ENCODE measurements at regions not wholly inside any gene's neighbourhood (a gene's known extent, or its start where the extent isn't known, plus 50 kb on each side); places are given as distances from the start of the nearest gene placed in this dataset.

DNA sequence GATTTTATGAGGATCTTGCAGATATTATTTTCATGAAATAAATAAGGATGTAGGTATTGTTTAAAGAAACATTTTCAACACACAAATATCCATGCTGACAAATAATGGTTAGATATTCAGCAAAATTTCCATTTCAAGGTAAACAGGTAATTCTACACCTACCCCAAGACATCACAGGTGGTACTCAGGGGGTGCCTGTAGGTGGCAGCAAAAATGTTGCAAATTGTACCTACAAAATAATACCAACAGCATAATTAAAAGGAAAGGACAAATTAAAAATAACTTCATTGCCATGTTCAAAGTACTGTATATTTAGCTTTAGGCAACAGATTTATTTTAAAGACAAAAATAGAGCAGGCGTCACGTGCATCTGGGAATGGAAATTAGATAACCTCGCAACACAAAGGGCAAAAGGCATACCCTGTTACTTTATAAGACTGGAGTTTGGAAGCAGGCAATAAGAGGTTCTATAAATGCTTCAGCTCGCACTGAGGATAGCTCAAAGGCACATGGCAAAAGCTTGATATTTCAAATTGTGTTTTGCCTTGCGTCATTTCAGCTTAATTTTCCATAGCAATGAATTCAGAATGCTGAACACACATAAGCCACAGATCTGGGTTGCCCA is 630.5 kb downstream of the TDRD15 start:
- TF ChIP-seq, protein P1, sequence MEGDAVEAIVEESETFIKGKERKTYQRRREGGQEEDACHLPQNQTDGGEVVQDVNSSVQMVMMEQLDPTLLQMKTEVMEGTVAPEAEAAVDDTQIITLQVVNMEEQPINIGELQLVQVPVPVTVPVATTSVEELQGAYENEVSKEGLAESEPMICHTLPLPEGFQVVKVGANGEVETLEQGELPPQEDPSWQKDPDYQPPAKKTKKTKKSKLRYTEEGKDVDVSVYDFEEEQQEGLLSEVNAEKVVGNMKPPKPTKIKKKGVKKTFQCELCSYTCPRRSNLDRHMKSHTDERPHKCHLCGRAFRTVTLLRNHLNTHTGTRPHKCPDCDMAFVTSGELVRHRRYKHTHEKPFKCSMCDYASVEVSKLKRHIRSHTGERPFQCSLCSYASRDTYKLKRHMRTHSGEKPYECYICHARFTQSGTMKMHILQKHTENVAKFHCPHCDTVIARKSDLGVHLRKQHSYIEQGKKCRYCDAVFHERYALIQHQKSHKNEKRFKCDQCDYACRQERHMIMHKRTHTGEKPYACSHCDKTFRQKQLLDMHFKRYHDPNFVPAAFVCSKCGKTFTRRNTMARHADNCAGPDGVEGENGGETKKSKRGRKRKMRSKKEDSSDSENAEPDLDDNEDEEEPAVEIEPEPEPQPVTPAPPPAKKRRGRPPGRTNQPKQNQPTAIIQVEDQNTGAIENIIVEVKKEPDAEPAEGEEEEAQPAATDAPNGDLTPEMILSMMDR (IDR thresholded peaks at IDR 0.05; ENCODE audit: extremely low read depth, missing control alignments) = no peak
- no peak for DNase-seq (ENCODE audit: low spot score)

- no peak for DNase-seq (ENCODE audit: low spot score)
- TF ChIP-seq, protein P1 (IDR thresholded peaks at IDR 0.05; ENCODE audit: extremely low read depth, missing control alignments) = no peak
These were observed 634.1 kb downstream of the TDRD15 start for GRCh38 chr2:21757805-21758430.

DNA sequence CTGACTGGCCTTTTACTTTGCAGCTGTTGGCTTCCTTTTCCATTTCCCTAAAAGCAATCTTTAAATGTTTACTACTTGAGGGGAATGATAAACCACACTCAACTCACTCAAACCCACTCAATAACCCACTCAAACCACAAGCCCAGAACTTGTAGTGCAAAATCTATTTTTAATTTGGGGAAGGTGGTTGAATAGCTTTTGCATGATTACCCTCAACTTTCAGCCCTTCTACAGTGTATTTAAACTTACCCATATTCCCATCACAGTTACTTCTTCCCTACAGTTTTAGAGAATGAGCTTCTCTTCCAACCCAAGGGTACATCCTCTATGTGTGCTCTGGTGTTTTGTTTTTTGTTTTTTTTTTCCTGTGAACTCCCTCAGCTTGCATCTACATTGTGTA is 636.1 kb downstream of the TDRD15 start:
- TF ChIP-seq, protein P1 (IDR thresholded peaks at IDR 0.05; ENCODE audit: extremely low read depth, missing control alignments) = no peak
- DNase-seq (ENCODE audit: low spot score) = no peak

GRCh38 chr2:21761361-21761760 is 637.6 kb downstream of the TDRD15 start:
- DNase-seq (ENCODE audit: low spot score) = no peak
- TF ChIP-seq, protein P1 (IDR thresholded peaks at IDR 0.05; ENCODE audit: extremely low read depth, missing control alignments) = no peak

DNA sequence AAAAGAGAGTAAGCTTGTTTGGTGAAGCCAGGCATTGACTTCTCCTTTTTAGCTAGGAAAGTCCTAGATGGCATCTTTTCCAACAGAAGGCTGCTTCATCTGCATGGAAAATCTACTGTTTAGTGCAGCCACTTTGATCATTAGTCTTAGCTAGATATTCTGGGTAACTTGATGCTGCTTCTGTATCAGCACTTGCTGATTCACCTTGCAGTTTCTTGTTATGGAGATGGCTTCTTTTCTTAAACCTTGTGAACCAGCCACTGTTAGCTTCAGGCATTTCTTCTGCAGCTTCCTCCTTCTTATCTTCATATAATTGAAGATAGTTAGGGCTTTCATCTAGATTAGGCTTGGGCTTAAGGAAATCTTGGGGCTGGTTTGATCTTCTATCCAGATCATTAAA is 639.7 kb downstream of the TDRD15 start:
- DNase-seq (ENCODE audit: low spot score) = no peak
- TF ChIP-seq, protein P1 (IDR thresholded peaks at IDR 0.05; ENCODE audit: extremely low read depth, missing control alignments) = no peak

GRCh38 chr2:21770787-21771186 is 647.0 kb downstream of the TDRD15 start:
- TF ChIP-seq, protein P1 (IDR thresholded peaks at IDR 0.05; ENCODE audit: extremely low read depth, missing control alignments) = no peak
- no peak for DNase-seq (ENCODE audit: low spot score)

DNA sequence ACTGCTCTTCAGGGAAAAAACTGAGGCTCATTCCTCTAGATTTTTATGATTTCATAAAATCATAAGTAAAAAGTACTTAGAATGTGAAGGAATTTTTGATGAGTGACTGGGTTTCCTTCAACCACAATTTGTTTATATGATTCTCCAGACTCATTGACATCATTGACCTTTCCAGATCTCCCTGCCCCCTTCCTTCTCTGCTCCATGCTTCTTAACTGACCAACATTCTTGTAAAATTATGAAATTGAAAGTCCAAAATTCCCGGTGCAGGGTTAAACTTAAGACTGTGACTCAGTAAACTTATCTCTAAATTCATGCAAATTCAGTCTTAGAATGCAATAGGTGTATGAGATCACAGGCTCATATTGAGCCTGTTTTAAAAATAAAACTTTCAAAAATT is 648.9 kb downstream of the TDRD15 start:
- DNase-seq (ENCODE audit: low spot score) = no peak
- TF ChIP-seq, protein P1 (IDR thresholded peaks at IDR 0.05; ENCODE audit: extremely low read depth, missing control alignments) = no peak

Data from GM20000 (cell line).